GM23338 (cell line): ENCODE measurements at regions not wholly inside any gene's neighbourhood (a gene's known extent, or its start where the extent isn't known, plus 50 kb on each side); places are given as distances from the start of the nearest gene placed in this dataset.

ENCODE experiments used
- CREB1 ChIP-seq: fragments of 250-450 bp; sonication (Bioruptor Pico); IDR thresholded peaks from 2 replicates; pipeline ENCODE4 v1.5.0; 2020; ENCODE audit warnings: low read depth, mild to moderate bottlenecking, moderate library complexity
- EZH2 ChIP-seq: fragments of 200-600 bp; sonication (generic); IDR thresholded peaks from one replicate; pipeline ENCODE4 v1.8.0; 2017; ENCODE audit warnings: antibody characterized with exemption, mild to moderate bottlenecking, low read depth; ENCODE audit not compliant: unreplicated experiment
- EZH2phosphoT487 ChIP-seq: fragments of 200-600 bp; sonication (generic); IDR thresholded peaks from one replicate; pipeline ENCODE4 v1.8.1; 2018; ENCODE audit warnings: antibody characterized with exemption; ENCODE audit not compliant: unreplicated experiment
- JUNB ChIP-seq: IDR thresholded peaks from one replicate; pipeline ENCODE4 v1.6.1; 2016; ENCODE audit warnings: antibody characterized with exemption; ENCODE audit not compliant: unreplicated experiment
- POLR2AphosphoS5 ChIP-seq: IDR thresholded peaks from 2 replicates; pipeline ENCODE4 v1.6.1; 2016; ENCODE audit warnings: antibody characterized with exemption, low read depth
- STAT1 ChIP-seq: IDR thresholded peaks from one replicate; pipeline ENCODE4 v1.6.1; 2016; ENCODE audit warnings: antibody characterized with exemption; ENCODE audit not compliant: unreplicated experiment
- ZNF114 ChIP-seq: fragments of 250-450 bp; sonication (Bioruptor Pico); IDR thresholded peaks from 2 replicates; pipeline ENCODE4 v1.5.0; 2020; ENCODE audit warnings: mild to moderate bottlenecking, moderate library complexity
- ZNF331 ChIP-seq: fragments of 250-450 bp; sonication (Bioruptor Pico); IDR thresholded peaks from 2 replicates; pipeline ENCODE4 v1.5.0; 2020; ENCODE audit warnings: low read depth, mild to moderate bottlenecking, moderate library complexity
- TF ChIP-seq, protein P1 (sequence below), 2 experiments: fragments of 200-600 bp in 1 of 2; sonication (generic) in 1 of 2; conservative IDR thresholded peaks; 2 replicates each; pipeline versions ENCODE4 v1.5.1 to v1.6.1; 2016 to 2017; ENCODE audit warnings: antibody characterized with exemption in 2 of 2, low read depth in 2 of 2, mild to moderate bottlenecking in 2 of 2, moderate library complexity in 1 of 2
- TF ChIP-seq, protein P2 (sequence below): IDR thresholded peaks from one replicate; pipeline ENCODE4 v1.6.1; 2018; ENCODE audit warnings: antibody characterized with exemption; ENCODE audit not compliant: unreplicated experiment
- TF ChIP-seq, protein P3 (sequence below): IDR thresholded peaks from 2 replicates; pipeline ENCODE4 v1.6.1; 2016; ENCODE audit warnings: antibody characterized with exemption

DNA sequence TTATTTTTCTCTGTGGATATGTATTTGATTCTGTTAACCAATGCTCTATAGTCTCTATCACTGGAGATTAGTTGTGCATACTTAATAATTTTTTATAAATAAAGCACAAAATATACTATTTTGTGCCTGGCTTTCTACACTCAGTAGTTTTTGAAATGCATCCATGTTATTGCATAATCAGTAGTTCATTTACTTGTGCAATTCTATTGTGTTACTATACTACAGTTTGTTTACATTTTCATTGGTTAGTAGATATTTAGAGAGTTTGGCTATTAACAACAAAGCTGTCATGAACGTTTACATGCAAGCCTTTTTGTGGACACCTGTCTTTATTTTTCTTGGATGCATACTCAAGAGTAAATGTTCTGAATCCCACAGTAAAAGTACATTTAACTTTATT lies 265.0 kb upstream of the FAT4 start:
- TF ChIP-seq, protein P1, sequence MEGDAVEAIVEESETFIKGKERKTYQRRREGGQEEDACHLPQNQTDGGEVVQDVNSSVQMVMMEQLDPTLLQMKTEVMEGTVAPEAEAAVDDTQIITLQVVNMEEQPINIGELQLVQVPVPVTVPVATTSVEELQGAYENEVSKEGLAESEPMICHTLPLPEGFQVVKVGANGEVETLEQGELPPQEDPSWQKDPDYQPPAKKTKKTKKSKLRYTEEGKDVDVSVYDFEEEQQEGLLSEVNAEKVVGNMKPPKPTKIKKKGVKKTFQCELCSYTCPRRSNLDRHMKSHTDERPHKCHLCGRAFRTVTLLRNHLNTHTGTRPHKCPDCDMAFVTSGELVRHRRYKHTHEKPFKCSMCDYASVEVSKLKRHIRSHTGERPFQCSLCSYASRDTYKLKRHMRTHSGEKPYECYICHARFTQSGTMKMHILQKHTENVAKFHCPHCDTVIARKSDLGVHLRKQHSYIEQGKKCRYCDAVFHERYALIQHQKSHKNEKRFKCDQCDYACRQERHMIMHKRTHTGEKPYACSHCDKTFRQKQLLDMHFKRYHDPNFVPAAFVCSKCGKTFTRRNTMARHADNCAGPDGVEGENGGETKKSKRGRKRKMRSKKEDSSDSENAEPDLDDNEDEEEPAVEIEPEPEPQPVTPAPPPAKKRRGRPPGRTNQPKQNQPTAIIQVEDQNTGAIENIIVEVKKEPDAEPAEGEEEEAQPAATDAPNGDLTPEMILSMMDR (conservative IDR thresholded peaks at IDR 0.05; ENCODE audit: low read depth in 2 of 2), result no peak
- no peak for TF ChIP-seq JUNB
- no peak for TF ChIP-seq EZH2phosphoT487
- TF ChIP-seq, protein P2, sequence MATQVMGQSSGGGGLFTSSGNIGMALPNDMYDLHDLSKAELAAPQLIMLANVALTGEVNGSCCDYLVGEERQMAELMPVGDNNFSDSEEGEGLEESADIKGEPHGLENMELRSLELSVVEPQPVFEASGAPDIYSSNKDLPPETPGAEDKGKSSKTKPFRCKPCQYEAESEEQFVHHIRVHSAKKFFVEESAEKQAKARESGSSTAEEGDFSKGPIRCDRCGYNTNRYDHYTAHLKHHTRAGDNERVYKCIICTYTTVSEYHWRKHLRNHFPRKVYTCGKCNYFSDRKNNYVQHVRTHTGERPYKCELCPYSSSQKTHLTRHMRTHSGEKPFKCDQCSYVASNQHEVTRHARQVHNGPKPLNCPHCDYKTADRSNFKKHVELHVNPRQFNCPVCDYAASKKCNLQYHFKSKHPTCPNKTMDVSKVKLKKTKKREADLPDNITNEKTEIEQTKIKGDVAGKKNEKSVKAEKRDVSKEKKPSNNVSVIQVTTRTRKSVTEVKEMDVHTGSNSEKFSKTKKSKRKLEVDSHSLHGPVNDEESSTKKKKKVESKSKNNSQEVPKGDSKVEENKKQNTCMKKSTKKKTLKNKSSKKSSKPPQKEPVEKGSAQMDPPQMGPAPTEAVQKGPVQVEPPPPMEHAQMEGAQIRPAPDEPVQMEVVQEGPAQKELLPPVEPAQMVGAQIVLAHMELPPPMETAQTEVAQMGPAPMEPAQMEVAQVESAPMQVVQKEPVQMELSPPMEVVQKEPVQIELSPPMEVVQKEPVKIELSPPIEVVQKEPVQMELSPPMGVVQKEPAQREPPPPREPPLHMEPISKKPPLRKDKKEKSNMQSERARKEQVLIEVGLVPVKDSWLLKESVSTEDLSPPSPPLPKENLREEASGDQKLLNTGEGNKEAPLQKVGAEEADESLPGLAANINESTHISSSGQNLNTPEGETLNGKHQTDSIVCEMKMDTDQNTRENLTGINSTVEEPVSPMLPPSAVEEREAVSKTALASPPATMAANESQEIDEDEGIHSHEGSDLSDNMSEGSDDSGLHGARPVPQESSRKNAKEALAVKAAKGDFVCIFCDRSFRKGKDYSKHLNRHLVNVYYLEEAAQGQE, result no peak
- no peak for TF ChIP-seq POLR2AphosphoS5
- no peak for TF ChIP-seq EZH2
- no peak for TF ChIP-seq ZNF331
- no peak for TF ChIP-seq STAT1
- TF ChIP-seq CREB1 (CRISPR knock-in tag), result no peak
- TF ChIP-seq ZNF114, result no peak
- TF ChIP-seq, protein P3, sequence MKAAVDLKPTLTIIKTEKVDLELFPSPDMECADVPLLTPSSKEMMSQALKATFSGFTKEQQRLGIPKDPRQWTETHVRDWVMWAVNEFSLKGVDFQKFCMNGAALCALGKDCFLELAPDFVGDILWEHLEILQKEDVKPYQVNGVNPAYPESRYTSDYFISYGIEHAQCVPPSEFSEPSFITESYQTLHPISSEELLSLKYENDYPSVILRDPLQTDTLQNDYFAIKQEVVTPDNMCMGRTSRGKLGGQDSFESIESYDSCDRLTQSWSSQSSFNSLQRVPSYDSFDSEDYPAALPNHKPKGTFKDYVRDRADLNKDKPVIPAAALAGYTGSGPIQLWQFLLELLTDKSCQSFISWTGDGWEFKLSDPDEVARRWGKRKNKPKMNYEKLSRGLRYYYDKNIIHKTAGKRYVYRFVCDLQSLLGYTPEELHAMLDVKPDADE, result no peak
